CD4-positive, CD25-positive, alpha-beta regulatory T cell (primary cell): ENCODE measurements at regions not wholly inside any gene's neighbourhood (a gene's known extent, or its start where the extent isn't known, plus 50 kb on each side); places are given as distances from the start of the nearest gene placed in this dataset.

Experiments
- ATAC-seq, 2 donors: fragments of 150-1000 bp; cut with Tn5 transposase; one replicate each; pipeline ENCODE4 v1.10.0; 2021; ENCODE audit warnings: low read depth in 2 of 2, moderate number of reproducible peaks in 2 of 2, moderate library complexity in 1 of 2
- DNase-seq, 3 donors: peaks; one replicate each; pipeline versions ENCODE4 v3.0.0 to v3.0.0-alpha.2; 2012 to 2022; ENCODE audit warnings: mixed read lengths in 1 of 3
- H3K27ac ChIP-seq: one replicate; pipeline ENCODE4 v1.7.0; 2013; ENCODE audit warnings: mild to moderate bottlenecking, low read length; ENCODE audit not compliant: insufficient read depth, poor library complexity, severe bottlenecking
- H3K27me3 ChIP-seq: one replicate; pipeline ENCODE4 v1.7.0; 2013; ENCODE audit warnings: low read length; ENCODE audit not compliant: control insufficient read depth, insufficient read depth
- H3K36me3 ChIP-seq: one replicate; pipeline ENCODE4 v1.7.0; 2013; ENCODE audit warnings: mild to moderate bottlenecking, low read length, moderate library complexity; ENCODE audit not compliant: control insufficient read depth, insufficient read depth
- H3K4me1 ChIP-seq: 2 replicates; pipeline ENCODE4 v1.7.0; 2013; ENCODE audit warnings: mild to moderate bottlenecking, low read length; ENCODE audit not compliant: insufficient read depth, control insufficient read depth, poor library complexity, severe bottlenecking
- H3K4me3 ChIP-seq: one replicate; pipeline ENCODE4 v1.7.0; 2013; ENCODE audit warnings: low read depth, mild to moderate bottlenecking, low read length, moderate library complexity
- H3K9me3 ChIP-seq, 2 experiments: 1 replicate in 1 of 2; 2 replicates in 1 of 2; pipeline ENCODE4 v1.7.0; 2013; ENCODE audit warnings: low read length in 2 of 2, mild to moderate bottlenecking in 1 of 2, moderate library complexity in 1 of 2; ENCODE audit not compliant: control insufficient read depth in 2 of 2
- H3K27ac Mint-ChIP-seq, 3 donors: one replicate each; pipeline ENCODE4 v1.8.0; 2020 to 2022; ENCODE audit warnings: mild to moderate bottlenecking in 3 of 3, mixed read lengths in 3 of 3, moderate library complexity in 2 of 3
- H3K27me3 Mint-ChIP-seq: one replicate; pipeline ENCODE4 v1.8.0; 2022; ENCODE audit warnings: mild to moderate bottlenecking, mixed read lengths
- H3K36me3 Mint-ChIP-seq: one replicate; pipeline ENCODE4 v1.8.0; 2020; ENCODE audit warnings: mixed read lengths
- H3K4me1 Mint-ChIP-seq, 4 donors: one replicate each; pipeline ENCODE4 v1.8.0; 2020 to 2022; ENCODE audit warnings: mixed read lengths in 4 of 4, mild to moderate bottlenecking in 1 of 4
- H3K4me3 Mint-ChIP-seq, 4 donors: one replicate each; pipeline ENCODE4 v1.8.0; 2020 to 2022; ENCODE audit warnings: mild to moderate bottlenecking in 4 of 4, mixed read lengths in 4 of 4, moderate library complexity in 3 of 4
- H3K9me3 Mint-ChIP-seq, 7 donors: one replicate each; pipeline ENCODE4 v1.8.0; 2020 to 2022; ENCODE audit warnings: mixed read lengths in 7 of 7, mild to moderate bottlenecking in 3 of 7, moderate library complexity in 2 of 7

GRCh38 chr2:187996630-187997029 is 295.0 kb upstream of the GULP1 start:
- Mint-ChIP-seq H3K27me3 (no peaks in the 10 kb centered on the region), H3K9me3 (peaks cover 0 to 7% (median 2%) of the 10 kb centered on the region in 7 donors), H3K27ac (no peak overlapping the region), H3K4me1 (no peaks in the 10 kb centered on the region), H3K4me3 (no peak overlapping the region), H3K36me3 (no peaks in the 10 kb centered on the region)
- no peak for DNase-seq
- H3K4me1 ChIP-seq = no peaks in the 10 kb centered on the region
- no peaks in the 10 kb centered on the region for H3K27me3 ChIP-seq
- peaks cover 0 to 3% of the 10 kb centered on the region in 2 experiments for H3K9me3 ChIP-seq
- no peaks in the 10 kb centered on the region for H3K36me3 ChIP-seq
- H3K27ac ChIP-seq = no peak overlapping the region
- no peak for ATAC-seq
- H3K4me3 ChIP-seq = no peak overlapping the region

- no peak for DNase-seq
- Histone ChIP-seq H3K4me1 (no peaks in the 10 kb centered on the region), H3K9me3 (no peaks in the 10 kb centered on the region), H3K27me3 (no peaks in the 10 kb centered on the region), H3K4me3 (no peak overlapping the region), H3K36me3 (no peaks in the 10 kb centered on the region), H3K27ac (no peak overlapping the region)
- H3K4me1 Mint-ChIP-seq = no peaks in the 10 kb centered on the region
- H3K27ac Mint-ChIP-seq = no peak overlapping the region
- H3K27me3 Mint-ChIP-seq = no peaks in the 10 kb centered on the region
- no peak for ATAC-seq
- peaks cover 0 to 7% (median 2%) of the 10 kb centered on the region in 7 donors for H3K9me3 Mint-ChIP-seq
- H3K36me3 Mint-ChIP-seq = no peaks in the 10 kb centered on the region
- no peak overlapping the region for H3K4me3 Mint-ChIP-seq
Measured at GRCh38 chr2:188000189-188000588, 291.5 kb upstream of the GULP1 start.

DNA sequence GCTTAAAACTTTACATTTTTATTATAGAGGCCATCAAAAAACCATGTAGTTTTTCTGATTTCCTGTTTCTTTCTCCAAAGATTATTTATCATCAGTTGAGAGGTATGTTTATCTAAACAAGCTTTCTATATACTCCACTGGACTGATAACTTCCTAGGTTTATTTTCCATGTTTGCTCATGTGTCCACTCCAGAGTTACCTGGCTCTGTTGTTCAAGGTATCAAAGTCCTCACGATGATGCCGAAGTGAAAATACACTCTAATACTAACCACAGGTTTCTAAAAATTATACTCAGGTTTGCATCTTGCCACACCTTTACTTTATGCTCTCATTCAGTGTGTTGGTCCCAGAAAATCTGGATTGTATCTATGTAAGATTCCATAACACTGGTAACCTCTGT is 287.9 kb upstream of the GULP1 start:
- H3K27ac Mint-ChIP-seq = no peak overlapping the region

GRCh38 chr2:188013767-188014166 is 277.9 kb upstream of the GULP1 start:
- Mint-ChIP-seq H3K36me3 (no peaks in the 10 kb centered on the region), H3K27ac (no peak overlapping the region), H3K27me3 (no peaks in the 10 kb centered on the region), H3K9me3 (peaks cover 0 to 11% (median 3%) of the 10 kb centered on the region in 7 donors), H3K4me1 (no peaks in the 10 kb centered on the region), H3K4me3 (no peak overlapping the region)
- H3K27me3 ChIP-seq = no peaks in the 10 kb centered on the region
- H3K27ac ChIP-seq = no peak overlapping the region
- ATAC-seq (no peak), DNase-seq (no peak)
- no peaks in the 10 kb centered on the region for H3K36me3 ChIP-seq
- no peaks in the 10 kb centered on the region for H3K9me3 ChIP-seq
- H3K4me1 ChIP-seq = no peaks in the 10 kb centered on the region
- H3K4me3 ChIP-seq = no peak overlapping the region

More for the DNA sequence above, 287.9 kb upstream of the GULP1 start:
- no peak overlapping the region for H3K4me3 Mint-ChIP-seq
- H3K4me1 Mint-ChIP-seq = no peaks in the 10 kb centered on the region
- H3K4me3 ChIP-seq = no peak overlapping the region
- no peaks in the 10 kb centered on the region for H3K27me3 ChIP-seq
- no peak for ATAC-seq
- H3K4me1 ChIP-seq = no peaks in the 10 kb centered on the region
- H3K36me3 ChIP-seq = no peaks in the 10 kb centered on the region
- H3K9me3 Mint-ChIP-seq = peaks cover 0 to 6% (median 2%) of the 10 kb centered on the region in 7 donors
- DNase-seq = no peak
- no peaks in the 10 kb centered on the region for H3K36me3 Mint-ChIP-seq
- H3K27ac ChIP-seq = no peak overlapping the region
- no peaks in the 10 kb centered on the region for H3K9me3 ChIP-seq
- H3K27me3 Mint-ChIP-seq = no peaks in the 10 kb centered on the region

GRCh38 chr2:188016917-188017316 is 274.8 kb upstream of the GULP1 start:
- Mint-ChIP-seq H3K27ac (no peak overlapping the region), H3K36me3 (no peaks in the 10 kb centered on the region), H3K4me1 (no peaks in the 10 kb centered on the region), H3K9me3 (peaks cover 0 to 16% (median 5%) of the 10 kb centered on the region in 7 donors), H3K4me3 (no peak overlapping the region), H3K27me3 (no peaks in the 10 kb centered on the region)
- peaks cover 0 to 5% of the 10 kb centered on the region in 2 experiments for H3K9me3 ChIP-seq
- no peaks in the 10 kb centered on the region for H3K27me3 ChIP-seq
- no peak overlapping the region for H3K4me3 ChIP-seq
- H3K27ac ChIP-seq = no peak overlapping the region
- H3K36me3 ChIP-seq = no peaks in the 10 kb centered on the region
- no peak for DNase-seq
- ATAC-seq = no peak
- no peaks in the 10 kb centered on the region for H3K4me1 ChIP-seq

- Histone ChIP-seq H3K36me3 (no peaks in the 10 kb centered on the region), H3K9me3 (peaks cover 0 to 5% of the 10 kb centered on the region in 2 experiments), H3K27me3 (no peaks in the 10 kb centered on the region), H3K4me3 (no peak overlapping the region), H3K4me1 (no peaks in the 10 kb centered on the region), H3K27ac (no peak overlapping the region)
- ATAC-seq (no peak), DNase-seq (no peak)
- no peaks in the 10 kb centered on the region for H3K4me1 Mint-ChIP-seq
- H3K9me3 Mint-ChIP-seq = peaks cover 0 to 6% (median 2%) of the 10 kb centered on the region in 7 donors
- H3K4me3 Mint-ChIP-seq = no peak overlapping the region
- no peaks in the 10 kb centered on the region for H3K27me3 Mint-ChIP-seq
- no peaks in the 10 kb centered on the region for H3K36me3 Mint-ChIP-seq
- H3K27ac Mint-ChIP-seq = no peak overlapping the region
Measured at GRCh38 chr2:188022389-188022788, 269.3 kb upstream of the GULP1 start.

DNA sequence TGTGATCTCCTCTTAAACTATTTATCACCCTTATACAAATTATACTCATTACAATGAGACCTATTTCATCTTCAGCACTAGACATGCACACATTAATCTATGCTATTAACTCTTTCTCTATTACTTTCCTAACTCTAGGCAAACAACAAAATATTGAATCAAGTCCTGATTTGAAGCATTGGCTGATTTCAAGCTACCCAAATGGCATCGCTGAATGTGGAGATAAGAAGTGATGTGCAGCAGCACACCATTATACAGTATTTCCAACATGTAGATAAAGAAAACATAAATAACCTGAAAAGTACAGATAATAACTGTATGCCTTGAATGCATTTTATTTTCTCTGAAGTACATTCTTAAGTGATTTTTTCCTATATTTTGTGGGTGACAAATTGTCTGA is 268.6 kb upstream of the GULP1 start:
- H3K36me3 ChIP-seq = no peaks in the 10 kb centered on the region
- Mint-ChIP-seq H3K4me1 (no peaks in the 10 kb centered on the region), H3K36me3 (no peaks in the 10 kb centered on the region), H3K9me3 (peaks cover 0 to 6% (median 2%) of the 10 kb centered on the region in 7 donors), H3K27me3 (no peaks in the 10 kb centered on the region), H3K4me3 (no peak overlapping the region), H3K27ac (no peak overlapping the region)
- no peak for ATAC-seq
- no peaks in the 10 kb centered on the region for H3K4me1 ChIP-seq
- DNase-seq = no peak
- no peak overlapping the region for H3K4me3 ChIP-seq
- peaks cover 0 to 5% of the 10 kb centered on the region in 2 experiments for H3K9me3 ChIP-seq
- no peak overlapping the region for H3K27ac ChIP-seq
- no peaks in the 10 kb centered on the region for H3K27me3 ChIP-seq

DNA sequence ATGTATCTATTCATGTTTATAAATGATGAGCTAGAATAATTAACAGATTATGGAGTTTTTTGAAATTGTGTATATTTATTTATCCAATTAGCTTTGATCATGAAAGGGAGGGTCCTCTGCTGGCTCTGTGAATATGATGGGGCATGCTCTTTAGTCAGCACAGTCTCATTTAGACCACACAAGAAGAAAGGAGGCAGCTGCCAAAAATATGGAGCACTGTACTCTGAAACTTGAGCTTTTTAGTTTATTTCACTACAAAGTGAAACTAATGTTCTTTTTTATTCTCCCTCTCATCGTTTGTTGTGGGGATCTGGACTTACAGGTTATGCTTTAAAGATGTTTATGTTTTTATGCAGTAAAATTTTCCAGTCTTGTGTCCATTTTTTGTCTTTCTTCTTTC is 266.9 kb upstream of the GULP1 start:
- Histone ChIP-seq H3K4me1 (no peaks in the 10 kb centered on the region), H3K36me3 (no peaks in the 10 kb centered on the region), H3K4me3 (no peak overlapping the region), H3K9me3 (peaks cover 0 to 4% of the 10 kb centered on the region in 2 experiments), H3K27ac (no peak overlapping the region), H3K27me3 (no peaks in the 10 kb centered on the region)
- no peaks in the 10 kb centered on the region for H3K27me3 Mint-ChIP-seq
- H3K4me3 Mint-ChIP-seq = no peak overlapping the region
- no peak for DNase-seq
- no peaks in the 10 kb centered on the region for H3K36me3 Mint-ChIP-seq
- no peak for ATAC-seq
- no peak overlapping the region for H3K27ac Mint-ChIP-seq
- H3K9me3 Mint-ChIP-seq = peaks cover 0 to 3% (median 0%) of the 10 kb centered on the region in 7 donors
- H3K4me1 Mint-ChIP-seq = no peaks in the 10 kb centered on the region
